GM19468 (cell line): ENCODE measurements at regions not wholly inside any gene's neighbourhood (a gene's known extent, or its start where the extent isn't known, plus 50 kb on each side); places are given as distances from the start of the nearest gene placed in this dataset.
"Not testable (repeated sequence)": the region's sequence is repeated elsewhere in the genome, so short reads cannot be mapped to it uniquely, and the experiment has no call there.

Experiments used
- ATAC-seq: cut with Tn5 transposase; IDR thresholded peaks from one replicate; pipeline ENCODE4 v1.9.1; 2021; ENCODE audit warnings: mild to moderate bottlenecking, moderate library complexity, moderate number of reproducible peaks; ENCODE audit not compliant: unreplicated experiment; ENCODE audit errors: extremely low read depth

GRCh38 chr11:49798206-49798837 is 153.9 kb upstream of the OR4C13 start:
- ATAC-seq = not testable (repeated sequence)

- ATAC-seq = not testable (repeated sequence)
Observed at GRCh38 chr11:49817705-49818430, 134.3 kb upstream of the OR4C13 start.

- not testable (repeated sequence) for ATAC-seq
Observed at GRCh38 chr11:49823188-49823587, 129.0 kb upstream of the OR4C13 start.

GRCh38 chr11:49850541-49850940 is 101.7 kb upstream of the OR4C13 start:
- ATAC-seq = not testable (repeated sequence)

GRCh38 chr11:49851511-49851910 is 100.7 kb upstream of the OR4C13 start:
- no peak for ATAC-seq

- ATAC-seq = no peak
Observed at GRCh38 chr11:49851971-49852389, 100.2 kb upstream of the OR4C13 start.

- ATAC-seq = not testable (repeated sequence)
Observed at GRCh38 chr11:49888875-49889274, 63.3 kb upstream of the OR4C13 start.

- ATAC-seq = not testable (repeated sequence)
Observed at GRCh38 chr11:49891910-49892671, 60.1 kb upstream of the OR4C13 start.

GRCh38 chr11:49893442-49893841 is 58.7 kb upstream of the OR4C13 start:
- not testable (repeated sequence) for ATAC-seq
